ENCODE measurements at regions not wholly inside any gene's neighbourhood (a gene's known extent, or its start where the extent isn't known, plus 50 kb on each side); places are given as distances from the start of the nearest gene placed in this dataset.

GRCh38 chr11:87573708-87574107 is 536.0 kb downstream of the TMEM135 start:
- no peaks in the 10 kb centered on the region for H3K79me1 ChIP-seq (ENCODE audit: insufficient read depth, low read depth, low read length, poor library complexity, severe bottlenecking)
- H3K27me3 Mint-ChIP-seq (ENCODE audit: low read depth), result no peaks in the 10 kb centered on the region
- H3K4ac ChIP-seq (ENCODE audit: low read depth, low read length), result no peak overlapping the region
- TF ChIP-seq, protein P1, sequence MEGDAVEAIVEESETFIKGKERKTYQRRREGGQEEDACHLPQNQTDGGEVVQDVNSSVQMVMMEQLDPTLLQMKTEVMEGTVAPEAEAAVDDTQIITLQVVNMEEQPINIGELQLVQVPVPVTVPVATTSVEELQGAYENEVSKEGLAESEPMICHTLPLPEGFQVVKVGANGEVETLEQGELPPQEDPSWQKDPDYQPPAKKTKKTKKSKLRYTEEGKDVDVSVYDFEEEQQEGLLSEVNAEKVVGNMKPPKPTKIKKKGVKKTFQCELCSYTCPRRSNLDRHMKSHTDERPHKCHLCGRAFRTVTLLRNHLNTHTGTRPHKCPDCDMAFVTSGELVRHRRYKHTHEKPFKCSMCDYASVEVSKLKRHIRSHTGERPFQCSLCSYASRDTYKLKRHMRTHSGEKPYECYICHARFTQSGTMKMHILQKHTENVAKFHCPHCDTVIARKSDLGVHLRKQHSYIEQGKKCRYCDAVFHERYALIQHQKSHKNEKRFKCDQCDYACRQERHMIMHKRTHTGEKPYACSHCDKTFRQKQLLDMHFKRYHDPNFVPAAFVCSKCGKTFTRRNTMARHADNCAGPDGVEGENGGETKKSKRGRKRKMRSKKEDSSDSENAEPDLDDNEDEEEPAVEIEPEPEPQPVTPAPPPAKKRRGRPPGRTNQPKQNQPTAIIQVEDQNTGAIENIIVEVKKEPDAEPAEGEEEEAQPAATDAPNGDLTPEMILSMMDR (conservative IDR thresholded peaks at IDR 0.05), result no peak
- H2BK120ac ChIP-seq (ENCODE audit: low read depth, low read length, poor library complexity, severe bottlenecking), result no peak overlapping the region
- H3K9ac ChIP-seq (ENCODE audit: extremely low read depth, insufficient read length, low read length), result no peak overlapping the region
- no peaks in the 10 kb centered on the region for H3K23me2 ChIP-seq (ENCODE audit: insufficient read length, low read depth, low read length, poor library complexity, severe bottlenecking)
- no peak overlapping the region for H3K23ac ChIP-seq (ENCODE audit: insufficient read length, low read depth, low read length)
- no peak overlapping the region for H2AFZ ChIP-seq (ENCODE audit: low read length)
- H3K9me3 Mint-ChIP-seq, result no peaks in the 10 kb centered on the region
- H3K18ac ChIP-seq (ENCODE audit: insufficient read length, low read depth, low read length), result no peak overlapping the region
- H3K79me2 ChIP-seq (ENCODE audit: insufficient read depth, low read length), result no peaks in the 10 kb centered on the region
- no peak overlapping the region for H2BK15ac ChIP-seq (ENCODE audit: low read depth, low read length)
- no peak overlapping the region for H3K14ac ChIP-seq (ENCODE audit: insufficient read depth, low read length)
- no peak overlapping the region for H3T11ph ChIP-seq (ENCODE audit: low read length)
- 0 out of 2 replicates have a peak, but pooled peaks cover 4% of the 10 kb centered on the region for H3K4me1 ChIP-seq (ENCODE audit: insufficient read depth, low read length)
- no peaks in the 10 kb centered on the region; a peak in 2 of 7 replicates for H3K36me3 Mint-ChIP-seq (ENCODE audit: insufficient read depth in 1 of 3, low read depth in 3 of 3)
- no peaks in the 10 kb centered on the region for H4K20me1 ChIP-seq (ENCODE audit: control insufficient read depth, insufficient read depth, insufficient read length)
- no peak overlapping the region for H2BK5ac ChIP-seq (ENCODE audit: insufficient read length, low read length)
- H2BK20ac ChIP-seq (ENCODE audit: low read depth, low read length, poor library complexity, severe bottlenecking), result no peak overlapping the region
- no peak overlapping the region for H3K27ac ChIP-seq (ENCODE audit: insufficient read length, low read depth, low read length)
- H3K27me3 ChIP-seq (ENCODE audit: insufficient read depth, low read length), result no peaks in the 10 kb centered on the region
- DNase-seq, result no peak
- H3K4me2 ChIP-seq (ENCODE audit: insufficient read depth, insufficient read length, low read length), result no peak overlapping the region
- no peak overlapping the region for H2BK12ac ChIP-seq (ENCODE audit: insufficient read length, low read depth, low read length)
- no peak overlapping the region for H4K5ac ChIP-seq (ENCODE audit: insufficient read length, low read depth, low read length)
- H4K8ac ChIP-seq (replicated peaks; ENCODE audit: insufficient read length, low read depth, low read length), result no peak overlapping the region
- no peak overlapping the region for H4K91ac ChIP-seq (ENCODE audit: insufficient read length, low read depth, low read length)
- peaks cover 32 to 39% of the 10 kb centered on the region in 2 experiments for H3K4me1 Mint-ChIP-seq
- H3K27ac Mint-ChIP-seq, result peak overlapping the region in 2 of 3 experiments; percentile 32 to 95; a peak in 5 of 7 replicates
- H2AK5ac ChIP-seq (ENCODE audit: insufficient read length, low read length), result no peak overlapping the region
- no peaks in the 10 kb centered on the region for H3K9me3 ChIP-seq (ENCODE audit: control insufficient read depth, low read depth, low read length)
- H3K56ac ChIP-seq (ENCODE audit: insufficient read length, low read depth, low read length), result no peak overlapping the region
- H3K4me3 Mint-ChIP-seq, result no peak overlapping the region; a peak in 1 of 5 replicates
- no CpG with 5 or more reads among the region's 1 CpG for WGBS (ENCODE audit: extremely low coverage, insufficient read length, low lambda C conversion rate)

Measured in H9 (cell line).